ENCODE measurements at regions not wholly inside any gene's neighbourhood (a gene's known extent, or its start where the extent isn't known, plus 50 kb on each side); places are given as distances from the start of the nearest gene placed in this dataset.

- DNase-seq (ENCODE audit: low read depth) = no peak
These were observed 179.6 kb upstream of the MIR17HG start for GRCh38 chr13:91167706-91168385.

DNA sequence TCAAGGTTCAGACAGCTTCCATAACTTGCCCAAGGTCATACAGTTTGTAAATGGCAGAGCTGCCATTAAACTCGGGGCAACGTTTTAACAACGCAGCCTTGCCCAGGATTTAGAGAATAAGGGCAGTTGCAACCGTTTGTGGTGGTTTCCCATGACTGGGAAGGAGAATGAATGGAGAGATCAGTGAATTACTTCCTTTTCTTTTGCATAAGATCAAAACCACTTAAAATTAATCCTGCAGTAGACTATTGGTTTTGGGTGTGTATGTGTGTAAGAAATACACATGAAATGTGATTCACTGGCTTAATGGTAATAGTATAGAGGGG, 179.1 kb upstream of the MIR17HG start:
- DNase-seq (ENCODE audit: low read depth) = no peak

- DNase-seq (ENCODE audit: low read depth) = no peak
These were observed 178.0 kb upstream of the MIR17HG start for GRCh38 chr13:91169321-91170050.

DNA sequence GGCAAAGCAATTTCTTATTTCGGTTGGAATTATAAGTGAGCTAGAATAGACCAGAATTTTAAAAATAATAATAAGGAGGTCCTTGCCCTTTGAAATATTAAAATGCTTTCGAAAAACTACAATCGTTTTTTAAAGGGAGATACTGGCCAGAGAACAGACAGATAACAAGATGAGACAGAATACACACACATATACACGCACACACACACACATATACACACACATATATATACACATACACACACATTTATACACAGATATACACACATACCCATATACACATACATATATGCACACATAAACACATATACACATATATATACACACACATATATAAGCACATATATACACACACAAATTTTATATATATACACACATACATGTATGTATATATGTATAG, 175.3 kb upstream of the MIR17HG start:
- DNase-seq (ENCODE audit: low read depth) = no peak

DNA sequence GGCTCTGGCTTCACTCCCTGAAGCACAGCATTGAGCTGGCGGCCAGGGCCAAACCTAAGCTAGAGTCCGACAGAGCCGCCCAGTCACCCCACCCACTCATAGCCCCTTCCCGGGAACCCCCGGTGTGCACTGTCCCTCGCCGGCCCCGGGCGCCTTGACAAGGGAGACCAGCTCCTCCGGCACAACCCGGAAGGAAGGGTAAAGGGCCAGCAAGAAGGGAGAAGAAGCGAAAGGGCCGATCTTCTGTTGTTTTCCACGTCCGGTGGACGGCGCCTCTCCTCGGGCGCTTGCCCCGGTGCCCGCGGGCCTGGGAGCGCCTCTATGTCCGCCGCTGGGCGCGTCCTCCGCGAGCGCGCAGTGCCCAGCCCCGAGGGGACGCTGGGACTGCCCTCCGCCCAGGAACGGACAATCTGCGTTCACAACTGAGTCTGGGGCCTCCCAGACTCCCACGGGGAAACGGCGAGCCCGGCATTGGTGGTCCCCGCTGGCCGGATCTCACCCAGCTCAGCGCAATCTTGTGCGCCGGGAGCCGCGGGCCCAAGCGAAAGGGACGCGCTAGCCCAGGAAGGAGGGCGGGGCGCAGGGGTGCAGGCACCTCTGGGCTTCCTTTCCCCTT, 172.5 kb upstream of the MIR17HG start:
- no peak for DNase-seq (ENCODE audit: low read depth)

- no peak for DNase-seq (ENCODE audit: low read depth)
These were observed 169.4 kb upstream of the MIR17HG start for GRCh38 chr13:91178099-91178498.

- DNase-seq (ENCODE audit: low read depth) = no peak
These were observed 165.6 kb upstream of the MIR17HG start for GRCh38 chr13:91181892-91182291.

DNA sequence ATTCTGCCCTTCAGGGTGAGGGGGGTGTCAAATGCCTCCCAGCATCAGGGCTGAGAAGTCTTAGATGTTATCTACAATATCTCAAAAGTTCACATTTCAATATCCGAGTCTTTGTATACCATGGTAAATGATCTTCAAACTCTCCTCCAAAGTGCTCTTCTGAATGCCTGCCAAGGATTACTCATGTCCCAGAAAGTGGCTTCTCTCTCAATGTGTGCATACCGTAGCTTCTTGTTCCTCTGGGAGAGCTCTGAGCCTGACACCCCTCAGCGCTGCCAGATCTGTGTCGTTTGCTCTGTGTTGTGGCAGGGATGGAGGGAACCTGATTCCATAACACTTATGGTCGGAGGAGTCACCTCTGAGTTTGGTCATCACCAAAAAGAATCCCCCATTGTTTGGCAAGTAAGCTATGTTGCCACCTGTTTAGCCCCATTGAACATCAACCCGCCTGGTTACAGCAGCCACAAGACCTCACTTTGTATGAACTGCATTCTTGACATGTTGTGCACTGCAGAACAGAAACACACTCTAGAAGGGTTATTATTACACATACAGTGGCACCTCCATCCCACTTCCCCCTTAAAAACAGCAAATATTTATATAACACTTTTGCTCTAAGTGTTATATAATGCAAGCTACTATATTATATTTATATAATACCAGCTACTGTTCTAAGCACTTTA, 163.1 kb upstream of the MIR17HG start:
- DNase-seq (ENCODE audit: low read depth) = no peak

DNA sequence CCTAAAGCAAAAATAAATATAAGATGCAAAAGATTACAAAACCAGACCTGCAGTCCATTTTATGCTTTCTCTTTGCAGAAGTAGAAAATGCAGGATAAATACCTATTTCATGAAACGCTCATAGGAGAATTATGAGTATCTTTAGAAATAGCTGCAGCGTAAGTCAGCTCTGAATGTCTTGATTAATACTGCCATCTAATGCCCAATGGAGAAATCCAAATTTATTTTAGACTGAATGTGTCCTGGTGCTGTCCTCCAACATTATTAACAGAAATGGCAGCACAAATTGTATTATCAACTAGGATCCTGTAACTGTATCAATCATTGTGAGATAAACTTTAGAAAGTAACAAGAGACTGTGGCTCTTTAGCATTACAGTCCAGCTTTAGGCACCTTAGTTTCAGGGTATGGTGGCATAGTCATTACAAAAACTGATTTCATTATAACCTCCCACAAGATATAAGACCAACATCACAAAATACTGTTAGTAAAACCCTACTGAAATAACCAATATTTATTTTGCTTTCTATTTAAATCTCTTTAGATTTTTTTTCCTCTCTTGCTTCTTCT, 162.1 kb upstream of the MIR17HG start:
- DNase-seq (ENCODE audit: low read depth) = no peak

DNA sequence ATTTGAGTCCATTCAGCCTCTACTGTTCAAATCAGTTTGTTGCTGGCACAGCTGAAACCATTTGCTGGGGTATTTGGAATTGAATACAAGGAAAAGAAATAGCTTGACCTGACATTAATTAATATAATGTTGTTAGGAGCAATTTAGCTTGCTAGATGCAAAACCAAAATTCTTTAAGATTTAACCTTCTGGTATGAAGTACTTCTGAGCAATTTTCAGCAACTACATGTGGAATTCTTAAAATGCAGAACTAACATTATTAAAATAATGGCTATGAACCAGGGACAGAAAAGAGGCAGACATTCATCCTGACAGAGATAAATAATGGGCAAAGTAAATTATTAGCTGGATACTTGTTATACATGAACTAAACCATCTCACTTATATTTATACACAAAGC, 160.0 kb upstream of the MIR17HG start:
- no peak for DNase-seq (ENCODE audit: low read depth)

DNA sequence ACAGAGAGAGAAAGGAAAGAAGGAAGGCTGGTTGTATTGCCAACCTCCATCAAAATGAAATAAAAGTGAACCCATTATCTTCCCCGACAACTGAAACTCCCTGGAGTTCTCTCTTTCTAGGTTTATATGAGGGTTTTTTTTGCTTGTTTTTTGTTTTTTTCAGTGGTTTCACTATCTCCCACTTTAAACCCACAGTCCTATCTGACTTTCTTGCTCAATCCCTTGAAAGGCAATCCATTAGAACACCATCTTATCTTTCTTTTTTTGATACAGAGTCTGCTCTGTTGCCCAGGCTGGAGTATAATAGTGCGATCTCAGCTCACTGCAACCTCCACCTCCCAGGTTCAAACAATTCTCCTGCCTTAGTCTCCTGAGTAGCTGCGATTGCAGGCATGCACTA, 158.0 kb upstream of the MIR17HG start:
- no peak for DNase-seq (ENCODE audit: low read depth)

DNA sequence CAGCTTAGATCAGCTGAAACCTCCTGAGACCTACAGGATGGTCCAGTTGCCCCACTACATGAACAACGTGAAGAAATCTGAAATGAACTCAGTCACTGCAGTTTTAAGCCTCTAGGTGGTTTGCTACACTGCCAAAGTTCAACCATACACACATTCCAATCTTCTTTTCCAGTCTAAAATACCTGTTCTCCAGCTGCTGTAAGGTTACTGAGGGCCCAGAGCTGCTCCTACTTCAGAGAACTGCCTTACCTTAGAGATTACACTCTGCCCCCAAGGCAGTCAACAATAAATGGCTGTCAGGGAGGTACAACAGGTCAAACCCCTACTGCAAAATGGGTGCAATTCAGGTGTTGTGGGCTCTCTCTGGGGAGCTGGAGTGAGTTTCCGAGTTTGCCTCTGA, 154.1 kb upstream of the MIR17HG start:
- no peak for DNase-seq (ENCODE audit: low read depth)

GRCh38 chr13:91195789-91196188, 151.7 kb upstream of the MIR17HG start:
- DNase-seq (ENCODE audit: low read depth) = no peak

DNA sequence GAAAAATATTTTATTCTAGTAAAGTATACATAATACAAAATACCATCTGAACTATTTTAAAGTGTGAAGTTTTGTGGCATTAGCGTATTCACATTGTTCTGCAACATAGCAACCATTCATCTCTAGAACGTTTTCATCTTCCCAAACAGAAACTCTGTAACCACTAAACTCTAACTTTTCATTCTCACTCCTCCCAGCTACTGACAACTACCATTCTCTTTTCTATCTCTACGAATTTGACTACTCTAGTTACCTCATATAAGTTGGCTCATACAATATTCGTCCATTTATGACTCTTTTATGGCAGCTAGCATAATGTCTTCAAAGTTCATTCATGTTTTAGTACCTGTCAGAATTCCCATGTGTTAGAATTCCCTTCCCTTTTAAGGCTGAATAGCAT, 150.5 kb upstream of the MIR17HG start:
- no peak for DNase-seq (ENCODE audit: low read depth)

GRCh38 chr13:91199866-91200265, 147.6 kb upstream of the MIR17HG start:
- DNase-seq (ENCODE audit: low read depth) = no peak

DNA sequence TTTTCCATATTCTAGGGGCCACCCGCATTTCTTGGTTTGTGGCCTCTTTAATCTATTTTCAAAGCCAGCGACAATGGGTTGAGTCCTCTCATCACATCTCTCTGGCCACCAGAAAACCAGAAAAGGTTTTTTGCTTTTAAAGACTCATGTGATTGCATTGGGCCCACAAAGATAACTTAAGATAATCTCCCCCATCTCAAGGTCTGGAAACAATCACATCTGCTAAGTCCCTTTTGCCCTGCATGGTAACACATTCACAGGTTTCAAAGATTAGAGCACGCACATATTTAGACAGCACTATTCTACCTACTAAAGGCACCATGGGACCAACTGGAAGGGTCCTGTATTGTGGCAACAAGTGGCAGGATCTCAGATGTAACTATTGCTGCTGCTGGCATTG, 147.0 kb upstream of the MIR17HG start:
- DNase-seq (ENCODE audit: low read depth) = no peak

- no peak for DNase-seq (ENCODE audit: low read depth)
These were observed 144.1 kb upstream of the MIR17HG start for GRCh38 chr13:91203430-91203829.

DNA sequence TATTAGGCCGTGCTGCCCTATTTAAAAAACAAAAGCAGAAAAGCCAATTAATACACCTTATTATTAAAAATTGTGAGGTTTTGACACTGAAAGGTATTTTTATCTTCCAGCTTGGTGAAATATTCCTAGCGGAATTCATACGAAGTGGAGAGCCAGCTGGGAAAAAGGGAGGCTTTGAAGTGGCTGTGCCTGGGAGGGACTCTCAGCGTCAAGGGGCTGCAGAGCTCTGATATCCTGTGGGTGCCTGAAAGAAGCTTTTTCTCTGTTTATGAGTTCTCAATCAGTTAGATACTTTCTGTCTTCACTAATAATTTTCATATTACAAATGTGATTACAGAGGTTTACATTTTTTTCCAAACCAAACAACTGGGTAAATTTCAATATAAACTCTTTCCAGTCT, 140.2 kb upstream of the MIR17HG start:
- DNase-seq (ENCODE audit: low read depth) = no peak

- no peak for DNase-seq (ENCODE audit: low read depth)
These were observed 136.0 kb upstream of the MIR17HG start for GRCh38 chr13:91211510-91211909.

DNA sequence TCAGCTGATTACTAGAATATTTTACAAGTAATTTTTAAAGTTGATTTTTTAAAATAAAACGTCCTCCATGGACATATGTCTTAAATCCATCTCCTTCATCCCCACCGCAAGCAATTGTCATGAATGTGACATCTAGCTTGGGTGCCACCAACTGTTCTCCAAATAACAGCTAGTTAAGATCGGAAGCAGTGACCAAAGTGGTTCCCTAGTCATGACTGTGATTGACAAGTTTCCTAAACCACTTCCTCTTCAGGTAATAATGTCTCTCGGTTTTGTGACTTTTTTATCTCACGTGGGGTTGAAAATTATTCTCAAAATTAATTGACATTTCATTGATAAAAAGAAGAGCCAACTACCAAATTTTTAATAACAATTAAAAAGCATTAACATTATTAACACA, 135.3 kb upstream of the MIR17HG start:
- no peak for DNase-seq (ENCODE audit: low read depth)

GRCh38 chr13:91214031-91214430, 133.5 kb upstream of the MIR17HG start:
- no peak for DNase-seq (ENCODE audit: low read depth)

DNA sequence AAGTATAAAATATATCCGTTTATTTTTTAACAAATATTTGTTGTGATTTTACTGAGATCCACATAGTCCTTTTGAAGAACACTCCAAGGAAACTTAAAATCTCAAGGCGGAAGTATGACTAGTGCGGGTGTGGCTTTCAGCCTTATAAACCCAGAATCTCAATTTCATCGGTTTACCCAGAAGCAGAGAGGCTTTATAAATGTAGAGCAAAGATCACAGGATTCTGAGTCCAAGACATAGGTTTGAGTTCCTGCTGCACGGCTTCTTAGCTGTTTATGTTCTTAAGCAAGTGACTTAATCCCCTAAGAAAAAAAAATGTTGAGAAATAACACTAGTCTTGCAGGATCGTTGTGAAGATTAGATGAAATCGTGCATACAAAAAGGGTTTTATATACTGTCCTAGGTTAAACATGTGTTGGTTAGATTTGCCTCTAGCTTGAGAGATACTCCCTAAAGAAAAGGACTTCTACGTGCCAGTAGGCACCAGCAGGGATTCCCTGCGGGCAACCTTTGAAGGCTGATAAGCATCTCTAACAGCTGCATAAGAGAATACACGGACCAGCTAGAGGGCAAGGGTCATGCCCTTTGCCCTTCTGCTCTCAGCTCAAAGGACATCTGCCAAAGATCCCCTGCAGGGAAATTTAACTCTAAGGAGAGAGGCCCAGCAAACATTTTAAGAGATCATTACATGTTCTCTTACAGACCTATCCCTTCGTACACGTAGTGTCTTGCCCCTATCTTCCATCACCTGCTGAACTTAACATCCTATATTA, 130.4 kb upstream of the MIR17HG start:
- no peak for DNase-seq (ENCODE audit: low read depth)

Data from HS-5 (cell line).